IPS-NIHi11 (cell line): ENCODE measurements at regions not wholly inside any gene's neighbourhood (a gene's known extent, or its start where the extent isn't known, plus 50 kb on each side); places are given as distances from the start of the nearest gene placed in this dataset.

ENCODE experiments used
- DNase-seq: peaks from one replicate; pipeline ENCODE4 v3.0.0; 2012; ENCODE audit warnings: mixed read lengths, low spot score

GRCh38 chr10:31754803-31755624 is 173.6 kb downstream of the ARHGAP12 start:
- DNase-seq: peak; percentile 65

GRCh38 chr10:31753681-31754080 is 174.9 kb downstream of the ARHGAP12 start:
- no peak for DNase-seq

GRCh38 chr10:31752170-31752569 is 176.5 kb downstream of the ARHGAP12 start:
- no peak for DNase-seq

- DNase-seq: no peak
These were observed 176.9 kb downstream of the ARHGAP12 start for GRCh38 chr10:31751738-31752080.

- no peak for DNase-seq
These were observed 177.4 kb downstream of the ARHGAP12 start for GRCh38 chr10:31751051-31751737.

- DNase-seq: no peak
These were observed 178.4 kb downstream of the ARHGAP12 start for GRCh38 chr10:31749981-31750840.

- DNase-seq: peak; percentile 30
These were observed 179.3 kb downstream of the ARHGAP12 start for GRCh38 chr10:31749301-31749700.

GRCh38 chr10:31745612-31746376 is 182.8 kb downstream of the ARHGAP12 start:
- DNase-seq: no peak

GRCh38 chr10:31744025-31744424 is 184.6 kb downstream of the ARHGAP12 start:
- DNase-seq: no peak

- DNase-seq: no peak
These were observed 186.4 kb downstream of the ARHGAP12 start for GRCh38 chr10:31742255-31742654.

- DNase-seq: no peak
These were observed 187.2 kb downstream of the ARHGAP12 start for GRCh38 chr10:31741473-31741872.

- no peak for DNase-seq
These were observed 188.9 kb downstream of the ARHGAP12 start for GRCh38 chr10:31739711-31740110.

GRCh38 chr10:31739146-31739545 is 189.5 kb downstream of the ARHGAP12 start:
- no peak for DNase-seq

- no peak for DNase-seq
These were observed 196.9 kb downstream of the ARHGAP12 start for GRCh38 chr10:31731711-31732110.

- DNase-seq: no peak
These were observed 197.9 kb downstream of the ARHGAP12 start for GRCh38 chr10:31730776-31731175.

GRCh38 chr10:31728698-31729224 is 199.9 kb downstream of the ARHGAP12 start:
- no peak for DNase-seq

GRCh38 chr10:31725436-31725835 is 203.2 kb downstream of the ARHGAP12 start:
- no peak for DNase-seq

- DNase-seq: no peak
These were observed 204.3 kb downstream of the ARHGAP12 start for GRCh38 chr10:31724296-31724695.

- DNase-seq: no peak
These were observed 205.4 kb downstream of the ARHGAP12 start for GRCh38 chr10:31723106-31723750.

- no peak for DNase-seq
These were observed 207.5 kb downstream of the ARHGAP12 start for GRCh38 chr10:31721096-31721495.

- no peak for DNase-seq
These were observed 208.1 kb downstream of the ARHGAP12 start for GRCh38 chr10:31720546-31720945.
